SK-N-SH (cell line): ENCODE measurements at regions not wholly inside any gene's neighbourhood (a gene's known extent, or its start where the extent isn't known, plus 50 kb on each side); places are given as distances from the start of the nearest gene placed in this dataset.

Experiments used
- CTCF ChIA-PET: fragments of 300-600, 350-600 bp; formaldehyde crosslinking; extraction: SDS; loops from one replicate; lab custom pipeline; 2021; lab: Yijun Ruan, JAX
- POLR2A ChIA-PET: fragments of 350-600 bp; sonication (Branson Sonifier 250); formaldehyde crosslinking; extraction: SDS; loops from one replicate; lab custom pipeline; 2020; ENCODE audit warnings: antibody characterized with exemption, inconsistent platforms; lab: Yijun Ruan, JAX
- DNase-seq: peaks from one replicate; pipeline ENCODE4 v3.0.0; 2012
- H2AFZ ChIP-seq: fragments of 200-600 bp; sonication (generic); 2 replicates; pipeline ENCODE4 v1.8.1; 2016; ENCODE audit warnings: antibody characterized with exemption, mild to moderate bottlenecking, low read depth
- H3F3A ChIP-seq: fragments of 200-600 bp; sonication (generic); replicated peaks from 2 replicates; pipeline ENCODE3; 2016; ENCODE audit warnings: antibody characterized with exemption, mild to moderate bottlenecking; ENCODE audit not compliant: insufficient read depth
- H3K27ac ChIP-seq, 2 experiments: fragments of 200-500 bp in 1 of 2; fragments of 200-600 bp in 1 of 2; sonication (Bioruptor generic) in 1 of 2; sonication (generic), shearing (Covaris generic) in 1 of 2; 2 replicates each; pipeline versions ENCODE4 v1.5.1 to v1.6.1; 2014 to 2016; ENCODE audit warnings: low read depth in 2 of 2, inconsistent platforms in 1 of 2, low read length in 1 of 2, mild to moderate bottlenecking in 1 of 2, mixed read lengths in 1 of 2
- H3K27me3 ChIP-seq: fragments of 200-600 bp; sonication (generic), shearing (Covaris generic); 2 replicates; pipeline ENCODE4 v1.6.1; 2016; ENCODE audit warnings: mixed run types; ENCODE audit not compliant: insufficient read depth
- H3K36me3 ChIP-seq, 2 experiments: fragments of 200-500 bp in 1 of 2; fragments of 200-600 bp in 1 of 2; sonication (Bioruptor generic) in 1 of 2; sonication (generic) in 1 of 2; replicated peaks in 1 of 2; 2 replicates each; pipeline versions ENCODE3 to v1.5.1; 2014 to 2016; ENCODE audit warnings: low read length in 1 of 2, mild to moderate bottlenecking in 1 of 2; ENCODE audit not compliant: insufficient read depth in 2 of 2, control insufficient read depth in 1 of 2
- H3K4me1 ChIP-seq, 2 experiments: fragments of 200-500 bp in 1 of 2; fragments of 200-600 bp in 1 of 2; sonication (Bioruptor generic) in 1 of 2; sonication (generic), shearing (Covaris generic) in 1 of 2; 2 replicates each; pipeline versions ENCODE4 v1.5.1 to v1.6.1; 2014 to 2016; ENCODE audit warnings: low read depth in 1 of 2, low read length in 1 of 2, mixed run types in 1 of 2; ENCODE audit not compliant: insufficient read depth in 2 of 2, control insufficient read depth in 1 of 2
- H3K4me2 ChIP-seq: fragments of 200-600 bp; sonication (generic), shearing (Covaris generic); 2 replicates; pipeline ENCODE4 v1.6.1; 2017; ENCODE audit warnings: mixed run types
- H3K4me3 ChIP-seq, 2 experiments: fragments of 200-500 bp in 1 of 2; fragments of 200-600 bp in 1 of 2; sonication (Bioruptor generic) in 1 of 2; sonication (generic), shearing (Covaris generic) in 1 of 2; 2 replicates each; pipeline versions ENCODE4 v1.5.1 to v1.8.1; 2014 to 2016; ENCODE audit warnings: low read depth in 2 of 2, inconsistent platforms in 1 of 2, low read length in 1 of 2, mild to moderate bottlenecking in 1 of 2, mixed read lengths in 1 of 2, moderate library complexity in 1 of 2
- H3K79me2 ChIP-seq: fragments of 200-600 bp; sonication (generic); 2 replicates; pipeline ENCODE4 v1.8.1; 2017; ENCODE audit warnings: mild to moderate bottlenecking; ENCODE audit not compliant: insufficient read depth
- H3K9ac ChIP-seq: fragments of 200-600 bp; sonication (generic); 2 replicates; pipeline ENCODE4 v1.6.1; 2017; ENCODE audit warnings: mixed run types
- H3K9me2 ChIP-seq: fragments of 200-600 bp; sonication (generic); 2 replicates; pipeline ENCODE4 v1.6.1; 2017; ENCODE audit warnings: mixed run types
- H3K9me3 ChIP-seq: fragments of 200-600 bp; sonication (generic); 2 replicates; pipeline ENCODE4 v1.6.1; 2017; ENCODE audit warnings: mixed run types, mild to moderate bottlenecking, moderate library complexity
- H4K20me1 ChIP-seq: fragments of 200-600 bp; sonication (generic); 2 replicates; pipeline ENCODE4 v1.6.1; 2017; ENCODE audit warnings: mild to moderate bottlenecking, mixed run types; ENCODE audit not compliant: insufficient read depth
- CHD2 ChIP-seq: fragments of 150-350 bp; IDR thresholded peaks from 2 replicates; pipeline ENCODE4 v1.6.1; 2018; ENCODE audit warnings: low read length; ENCODE audit not compliant: partially characterized antibody
- CTCF ChIP-seq: fragments of 200-600 bp; sonication (generic); IDR thresholded peaks from 2 replicates; pipeline ENCODE4 v1.6.1; 2017; ENCODE audit warnings: antibody characterized with exemption, mild to moderate bottlenecking, moderate library complexity
- EP300 ChIP-seq, 2 experiments: IDR thresholded peaks; 2 replicates each; pipeline versions ENCODE4 v1.4.0 to v1.6.1; 2012; ENCODE audit warnings: borderline replicate concordance in 1 of 2, low read depth in 1 of 2, low read length in 1 of 2
- FOSL2 ChIP-seq: IDR thresholded peaks from 2 replicates; pipeline ENCODE4 v1.4.0; 2012; ENCODE audit warnings: low read depth, mild to moderate bottlenecking, moderate library complexity, borderline replicate concordance
- FOXJ3 ChIP-seq: sonication (generic); formaldehyde crosslinking; IDR thresholded peaks from 2 replicates; pipeline ENCODE4 v1.5.1; 2020; ENCODE audit warnings: mild to moderate bottlenecking, missing genetic modification reagents
- FOXM1 ChIP-seq: IDR thresholded peaks from 2 replicates; pipeline ENCODE4 v1.4.0; 2012; ENCODE audit warnings: low read depth, mild to moderate bottlenecking
- GABPA ChIP-seq: IDR thresholded peaks from 2 replicates; pipeline ENCODE4 v1.4.0; 2012; ENCODE audit warnings: low read depth, mild to moderate bottlenecking
- GATA2 ChIP-seq: sonication (generic); formaldehyde crosslinking; IDR thresholded peaks from 2 replicates; pipeline ENCODE4 v1.5.0; 2020; ENCODE audit warnings: mild to moderate bottlenecking, missing genetic modification reagents
- IRF3 ChIP-seq: fragments of 150-350 bp; IDR thresholded peaks from 2 replicates; pipeline ENCODE4 v1.6.1; 2016; ENCODE audit warnings: mild to moderate bottlenecking, low read depth, low read length
- NFIC ChIP-seq: IDR thresholded peaks from 2 replicates; pipeline ENCODE4 v1.4.0; 2012; ENCODE audit warnings: borderline replicate concordance
- RAD21 ChIP-seq: IDR thresholded peaks from 2 replicates; pipeline ENCODE4 v1.6.1; 2012; ENCODE audit warnings: mild to moderate bottlenecking, low read length
- REST ChIP-seq: IDR thresholded peaks from 2 replicates; pipeline ENCODE4 v1.6.1; 2012; ENCODE audit warnings: mild to moderate bottlenecking, low read depth, low read length, moderate library complexity
- SIN3A ChIP-seq: IDR thresholded peaks from 2 replicates; pipeline ENCODE4 v1.6.1; 2012; ENCODE audit warnings: low read depth, mild to moderate bottlenecking, low read length, moderate library complexity, borderline replicate concordance
- SMC3 ChIP-seq: IDR thresholded peaks from 2 replicates; pipeline ENCODE4 v1.6.1; 2012; ENCODE audit warnings: low read depth, low read length, improper control_type of control experiment
- TCF12 ChIP-seq: IDR thresholded peaks from 2 replicates; pipeline ENCODE4 v1.4.0; 2012
- WGBS: methylation state at CpG from one replicate; pipeline ENCODE4 v1.1.6; 2017; ENCODE audit warnings: low lambda C conversion rate; 5-methylcytosine and 5-hydroxymethylcytosine counted together
- TF ChIP-seq, protein P1 (sequence below): IDR thresholded peaks from 2 replicates; pipeline ENCODE4; 2012

DNA sequence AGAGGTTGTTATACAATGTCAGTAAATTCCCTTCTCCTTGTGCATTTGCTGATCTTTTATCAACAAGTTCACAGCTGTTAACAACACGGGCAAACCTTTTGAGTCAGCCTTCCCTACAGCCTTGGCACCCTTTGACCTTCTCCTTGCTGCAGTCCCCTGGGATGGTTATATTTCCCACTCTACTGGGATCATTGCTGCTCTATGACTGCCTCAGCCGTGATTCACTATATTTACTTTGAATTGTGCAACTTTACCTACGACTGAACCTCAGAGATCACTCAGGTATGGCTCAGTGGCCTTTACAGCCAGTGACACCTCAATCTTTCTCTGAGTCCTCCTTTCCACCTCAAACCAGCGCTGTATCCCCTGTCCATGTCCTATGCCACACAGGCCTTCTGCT lies 1293.3 kb downstream of the EPHA7 start (continued):
- TF ChIP-seq, protein P1, sequence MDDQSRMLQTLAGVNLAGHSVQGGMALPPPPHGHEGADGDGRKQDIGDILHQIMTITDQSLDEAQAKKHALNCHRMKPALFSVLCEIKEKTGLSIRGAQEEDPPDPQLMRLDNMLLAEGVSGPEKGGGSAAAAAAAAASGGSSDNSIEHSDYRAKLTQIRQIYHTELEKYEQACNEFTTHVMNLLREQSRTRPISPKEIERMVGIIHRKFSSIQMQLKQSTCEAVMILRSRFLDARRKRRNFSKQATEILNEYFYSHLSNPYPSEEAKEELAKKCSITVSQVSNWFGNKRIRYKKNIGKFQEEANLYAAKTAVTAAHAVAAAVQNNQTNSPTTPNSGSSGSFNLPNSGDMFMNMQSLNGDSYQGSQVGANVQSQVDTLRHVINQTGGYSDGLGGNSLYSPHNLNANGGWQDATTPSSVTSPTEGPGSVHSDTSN = no peak
- TF ChIP-seq SIN3A = no peak

GRCh38 chr6:92125681-92126080 lies 1293.7 kb downstream of the EPHA7 start:
- Histone ChIP-seq H3F3A (no peaks in the 10 kb centered on the region), H3K9me2 (no peaks in the 10 kb centered on the region), H3K9ac (no peak overlapping the region), H3K4me2 (no peak overlapping the region), H3K9me3 (no peaks in the 10 kb centered on the region), H3K27ac (no peak overlapping the region), H3K4me3 (no peak overlapping the region), H3K36me3 (no peaks in the 10 kb centered on the region), H2AFZ (no peak overlapping the region), H3K79me2 (no peaks in the 10 kb centered on the region), H4K20me1 (no peaks in the 10 kb centered on the region), H3K27me3 (no peaks in the 10 kb centered on the region), H3K4me1 (no peaks in the 10 kb centered on the region; a peak in 1 of 4 replicates)
- ChIA-PET CTCF (interaction anchor here (1.3 to 2.3 kb wide), 3 partner anchors 9 to 518 kb away, joined by 3 to 11 read pairs (median 4); no protein-coding TSS in a partner anchor), POLR2A (no interaction called here)
- WGBS = 19% methylated on average over 3 of the region's 4 CpGs
- DNase-seq = no peak
- no peak for TF ChIP-seq GABPA
- TF ChIP-seq IRF3 = no peak
- TF ChIP-seq REST = no peak
- no peak for TF ChIP-seq TCF12
- no peak for TF ChIP-seq CHD2
- no peak for TF ChIP-seq NFIC
- no peak for TF ChIP-seq CTCF
- no peak for TF ChIP-seq FOXJ3 (CRISPR knock-in tag)
- TF ChIP-seq GATA2 (CRISPR knock-in tag) = no peak
- TF ChIP-seq FOSL2 = no peak
- TF ChIP-seq EP300 (IDR thresholded peaks at IDR 0.05; ENCODE audit: borderline replicate concordance in 1 of 2, low read depth in 1 of 2, low read length in 1 of 2) = no peak
- TF ChIP-seq FOXM1 = no peak
- TF ChIP-seq RAD21 = no peak
- no peak for TF ChIP-seq SMC3
